ENCODE measurements at regions not wholly inside any gene's neighbourhood (a gene's known extent, or its start where the extent isn't known, plus 50 kb on each side); places are given as distances from the start of the nearest gene placed in this dataset.

GRCh38 chr11:134560566-134561330, 148.7 kb upstream of the B3GAT1 start:
- no peak for TF ChIP-seq CTCF (IDR thresholded peaks at IDR 0.05 in 2 of 3, conservative IDR thresholded peaks at IDR 0.05 in 1 of 3; ENCODE audit: borderline replicate concordance in 1 of 3, insufficient read depth in 1 of 3, low read depth in 2 of 3, low read length in 2 of 3)
- no peak for TF ChIP-seq POLR2AphosphoS5 (IDR thresholded peaks at IDR 0.05; ENCODE audit: low read depth, low read length)
- no peak for TF ChIP-seq ATF3 (IDR thresholded peaks at IDR 0.05)
- TF ChIP-seq EGR1 (IDR thresholded peaks at IDR 0.05; ENCODE audit: low read depth): no peak
- no peak for TF ChIP-seq POLR2A (IDR thresholded peaks at IDR 0.05; ENCODE audit: borderline replicate concordance, extremely low read depth, insufficient read depth, insufficient read length)
- TF ChIP-seq SP1 (IDR thresholded peaks at IDR 0.05; ENCODE audit: low read depth): no peak

Measured in HCT116 (cell line).